SK-N-SH treated with all-trans-retinoic acid at 6 μM for 48 hours (cell line): ENCODE measurements at regions not wholly inside any gene's neighbourhood (a gene's known extent, or its start where the extent isn't known, plus 50 kb on each side); places are given as distances from the start of the nearest gene placed in this dataset.

ENCODE experiments used
- ATAC-seq: fragments of 200-7000 bp; cut with Tn5 transposase; 3 replicates; pipeline ENCODE4 v1.9.1; 2020; ENCODE audit warnings: mild to moderate bottlenecking, moderate library complexity
- ARNTL ChIP-seq: fragments of 450-650 bp; formaldehyde crosslinking; IDR thresholded peaks from 2 replicates; pipeline ENCODE4 v1.5.0; 2020; ENCODE audit warnings: low read depth, mild to moderate bottlenecking, moderate library complexity, borderline replicate concordance
- BACH2 ChIP-seq: fragments of 250-450 bp; sonication (Bioruptor Pico); IDR thresholded peaks from 2 replicates; pipeline ENCODE4 v1.9.0; 2021; ENCODE audit warnings: mild to moderate bottlenecking, borderline replicate concordance
- CSDC2 ChIP-seq: fragments of 250-450 bp; sonication (Bioruptor Pico); IDR thresholded peaks from 2 replicates; pipeline ENCODE4 v1.5.0; 2020; ENCODE audit warnings: mild to moderate bottlenecking, moderate library complexity
- CSRNP3 ChIP-seq: fragments of 250-450 bp; sonication (Bioruptor Pico); IDR thresholded peaks from 2 replicates; pipeline ENCODE4 v1.5.1; 2021; ENCODE audit warnings: mild to moderate bottlenecking, moderate library complexity
- ESRRG ChIP-seq: fragments of 250-450 bp; sonication (Bioruptor Pico); IDR thresholded peaks from 2 replicates; pipeline ENCODE4 v1.6.1; 2021; ENCODE audit warnings: mild to moderate bottlenecking
- GLIS3 ChIP-seq: fragments of 250-450 bp; sonication (Bioruptor Pico); IDR thresholded peaks from 2 replicates; pipeline ENCODE4 v1.5.0; 2020; ENCODE audit warnings: mild to moderate bottlenecking, moderate library complexity
- ISL1 ChIP-seq: fragments of 250-450 bp; sonication (Bioruptor Pico); IDR thresholded peaks from 2 replicates; pipeline ENCODE4 v2.1.2; 2022; ENCODE audit warnings: mild to moderate bottlenecking, moderate library complexity
- OSR1 ChIP-seq: fragments of 250-450 bp; sonication (Bioruptor Pico); IDR thresholded peaks from 2 replicates; pipeline ENCODE4 v1.8.0; 2022; ENCODE audit warnings: moderate library complexity, mild to moderate bottlenecking, inconsistent platforms
- PATZ1 ChIP-seq: fragments of 250-450 bp; sonication (Bioruptor Pico); IDR thresholded peaks from 2 replicates; pipeline ENCODE4 v1.8.0; 2020; ENCODE audit warnings: mild to moderate bottlenecking, moderate library complexity, borderline replicate concordance
- POU6F1 ChIP-seq: fragments of 250-450 bp; sonication (Bioruptor Pico); IDR thresholded peaks from 2 replicates; pipeline ENCODE4 v1.8.0; 2021; ENCODE audit warnings: low read depth, mild to moderate bottlenecking, moderate library complexity, borderline replicate concordance
- PPARA ChIP-seq: fragments of 250-450 bp; sonication (Bioruptor Pico); IDR thresholded peaks from 2 replicates; pipeline ENCODE4 v1.5.0; 2020; ENCODE audit warnings: mild to moderate bottlenecking, borderline replicate concordance
- RARB ChIP-seq: fragments of 250-450 bp; sonication (Bioruptor Pico); IDR thresholded peaks from 2 replicates; pipeline ENCODE4 v1.8.0; 2021; ENCODE audit warnings: mild to moderate bottlenecking, moderate library complexity
- SNAI2 ChIP-seq: fragments of 250-450 bp; sonication (Bioruptor Pico); IDR thresholded peaks from 2 replicates; pipeline ENCODE4 v1.5.0; 2020; ENCODE audit warnings: mild to moderate bottlenecking, moderate library complexity
- TCF4 ChIP-seq: fragments of 250-450 bp; sonication (Bioruptor Pico); IDR thresholded peaks from 2 replicates; pipeline ENCODE4 v1.8.0; 2021; ENCODE audit warnings: mild to moderate bottlenecking, moderate library complexity, borderline replicate concordance
- TOX ChIP-seq: fragments of 250-450 bp; sonication (Bioruptor Pico); IDR thresholded peaks from 2 replicates; pipeline ENCODE4 v1.8.0; 2021; ENCODE audit warnings: mild to moderate bottlenecking, moderate library complexity, borderline replicate concordance
- TSHZ2 ChIP-seq: fragments of 250-450 bp; sonication (Bioruptor Pico); IDR thresholded peaks from 2 replicates; pipeline ENCODE4 v1.5.0; 2020; ENCODE audit warnings: mild to moderate bottlenecking, moderate library complexity
- ZC3H10 ChIP-seq: fragments of 250-450 bp; sonication (Bioruptor Pico); IDR thresholded peaks from 2 replicates; pipeline ENCODE4 v1.5.1; 2021; ENCODE audit warnings: mild to moderate bottlenecking, moderate library complexity
- ZFP3 ChIP-seq: fragments of 250-450 bp; sonication (Bioruptor Pico); IDR thresholded peaks from 2 replicates; pipeline ENCODE4 v1.5.0; 2020; ENCODE audit warnings: mild to moderate bottlenecking, moderate library complexity
- ZNF565 ChIP-seq: fragments of 450-650 bp; formaldehyde crosslinking; conservative IDR thresholded peaks from 2 replicates; pipeline ENCODE4 v1.5.0; 2020; ENCODE audit warnings: low read depth, mild to moderate bottlenecking, moderate library complexity
- ZNF70 ChIP-seq: fragments of 450-650 bp; formaldehyde crosslinking; IDR thresholded peaks from 2 replicates; pipeline ENCODE4 v1.5.0; 2020; ENCODE audit warnings: mild to moderate bottlenecking, moderate library complexity
- ZNF8 ChIP-seq: fragments of 450-650 bp; formaldehyde crosslinking; IDR thresholded peaks from 2 replicates; pipeline ENCODE4 v1.5.0; 2020; ENCODE audit warnings: mild to moderate bottlenecking, moderate library complexity

GRCh38 chr10:106213493-106213892 lies 951.0 kb downstream of the SORCS1 start:
- no peak for ATAC-seq
- no peak for TF ChIP-seq ESRRG
- no peak for TF ChIP-seq BACH2 (CRISPR knock-in tag)
- TF ChIP-seq RARB (CRISPR knock-in tag) = no peak
- no peak for TF ChIP-seq TOX (CRISPR knock-in tag)
- no peak for TF ChIP-seq ZNF565 (CRISPR knock-in tag)
- no peak for TF ChIP-seq ZFP3 (CRISPR knock-in tag)
- TF ChIP-seq POU6F1 = no peak
- no peak for TF ChIP-seq SNAI2 (CRISPR knock-in tag)
- no peak for TF ChIP-seq CSDC2

GRCh38 chr10:106198275-106198674 lies 966.2 kb downstream of the SORCS1 start:
- no peak for TF ChIP-seq SNAI2 (CRISPR knock-in tag)
- TF ChIP-seq ZNF70 (CRISPR knock-in tag) = no peak
- no peak for TF ChIP-seq CSDC2
- TF ChIP-seq TOX (CRISPR knock-in tag) = no peak
- TF ChIP-seq GLIS3 (CRISPR knock-in tag) = no peak
- TF ChIP-seq ZNF565 (CRISPR knock-in tag) = no peak
- no peak for TF ChIP-seq TCF4 (CRISPR knock-in tag)
- TF ChIP-seq ISL1 (CRISPR knock-in tag) = no peak
- no peak for TF ChIP-seq TSHZ2 (CRISPR knock-in tag)
- TF ChIP-seq ESRRG = no peak
- TF ChIP-seq ZC3H10 (CRISPR knock-in tag) = no peak
- no peak for TF ChIP-seq RARB (CRISPR knock-in tag)
- no peak for ATAC-seq

GRCh38 chr10:106189292-106189691 lies 975.2 kb downstream of the SORCS1 start:
- no peak for ATAC-seq
- TF ChIP-seq CSRNP3 (CRISPR knock-in tag) (no peak), RARB (CRISPR knock-in tag) (no peak), ZC3H10 (CRISPR knock-in tag) (no peak), OSR1 (CRISPR knock-in tag) (no peak), TSHZ2 (CRISPR knock-in tag) (no peak), ARNTL (CRISPR knock-in tag) (no peak), ZFP3 (CRISPR knock-in tag) (no peak), PPARA (CRISPR knock-in tag) (no peak), PATZ1 (no peak), TOX (CRISPR knock-in tag) (no peak), ZNF70 (CRISPR knock-in tag) (no peak), BACH2 (CRISPR knock-in tag) (no peak), SNAI2 (CRISPR knock-in tag) (no peak), ZNF8 (no peak), TCF4 (CRISPR knock-in tag) (no peak)
